Fibroblast of upper back skin (primary cell): ENCODE measurements at regions not wholly inside any gene's neighbourhood (a gene's known extent, or its start where the extent isn't known, plus 50 kb on each side); places are given as distances from the start of the nearest gene placed in this dataset.

Source experiments
- DNase-seq: peaks from one replicate; pipeline ENCODE4 v3.0.0-alpha.2; 2013

- peak; percentile 80 for DNase-seq
Observed at GRCh38 chr18:54020156-54020745, 204.2 kb downstream of the MBD2 start.

- no peak for DNase-seq
Observed at GRCh38 chr18:54019641-54020040, 204.8 kb downstream of the MBD2 start.

GRCh38 chr18:54013452-54013851 lies 211.0 kb downstream of the MBD2 start:
- DNase-seq, result no peak

GRCh38 chr18:54004828-54005227 lies 219.6 kb downstream of the MBD2 start:
- DNase-seq, result peak; percentile 27

- no peak for DNase-seq
Observed at GRCh38 chr18:54003195-54003594, 221.3 kb downstream of the MBD2 start.

- DNase-seq, result no peak
Observed at GRCh38 chr18:53997064-53997463, 227.4 kb downstream of the MBD2 start.

- DNase-seq, result no peak
Observed at GRCh38 chr18:53994016-53994415, 230.5 kb downstream of the MBD2 start.

GRCh38 chr18:53991805-53992204 lies 232.7 kb downstream of the MBD2 start:
- peak; percentile 65 for DNase-seq

GRCh38 chr18:53991202-53991601 lies 233.3 kb downstream of the MBD2 start:
- peak; percentile 91 for DNase-seq

- DNase-seq, result no peak
Observed at GRCh38 chr18:53990485-53990884, 234.0 kb downstream of the MBD2 start.

- DNase-seq, result peak; percentile 46
Observed at GRCh38 chr18:53984021-53984420, 240.4 kb downstream of the MBD2 start.

- no peak for DNase-seq
Observed at GRCh38 chr18:53971331-53971730, 253.1 kb downstream of the MBD2 start.

GRCh38 chr18:53952700-53953099 lies 271.8 kb downstream of the MBD2 start:
- DNase-seq, result no peak

- DNase-seq, result no peak
Observed at GRCh38 chr18:53950545-53950944, 273.9 kb downstream of the MBD2 start.

GRCh38 chr18:53948991-53949390 lies 275.5 kb downstream of the MBD2 start:
- peak; percentile 61 for DNase-seq

- peak; percentile 43 for DNase-seq
Observed at GRCh38 chr18:53947092-53947640, 277.3 kb downstream of the MBD2 start.

GRCh38 chr18:53946594-53946993 lies 277.9 kb downstream of the MBD2 start:
- DNase-seq, result peak; percentile 95

GRCh38 chr18:53944721-53945120 lies 279.7 kb downstream of the MBD2 start:
- no peak for DNase-seq

- DNase-seq, result peak; percentile 97
Observed at GRCh38 chr18:53943326-53943860, 281.1 kb downstream of the MBD2 start.

GRCh38 chr18:53941601-53942338 lies 282.7 kb downstream of the MBD2 start:
- peak; percentile 41 for DNase-seq

GRCh38 chr18:53937037-53937436 lies 287.4 kb downstream of the MBD2 start:
- DNase-seq, result no peak

- DNase-seq, result no peak
Observed at GRCh38 chr18:53935803-53936202, 288.7 kb downstream of the MBD2 start.

- no peak for DNase-seq
Observed at GRCh38 chr18:53935399-53935798, 289.1 kb downstream of the MBD2 start.
